Hepatocyte (in vitro differentiated cells): ENCODE measurements at regions not wholly inside any gene's neighbourhood (a gene's known extent, or its start where the extent isn't known, plus 50 kb on each side); places are given as distances from the start of the nearest gene placed in this dataset.

Experiments used
- EZH2phosphoT487 ChIP-seq: fragments of 200-600 bp; sonication (generic); IDR thresholded peaks from one replicate; pipeline ENCODE4 v1.6.1; 2018; ENCODE audit warnings: antibody characterized with exemption, mild to moderate bottlenecking, low read depth, moderate library complexity; ENCODE audit not compliant: unreplicated experiment, severe bottlenecking
- TF ChIP-seq, protein P1 (sequence below): fragments of 200-600 bp; sonication (generic); IDR thresholded peaks from 2 replicates; pipeline ENCODE4 v1.5.1; 2016; ENCODE audit warnings: antibody characterized with exemption, mild to moderate bottlenecking; ENCODE audit not compliant: poor library complexity

- TF ChIP-seq, protein P1, sequence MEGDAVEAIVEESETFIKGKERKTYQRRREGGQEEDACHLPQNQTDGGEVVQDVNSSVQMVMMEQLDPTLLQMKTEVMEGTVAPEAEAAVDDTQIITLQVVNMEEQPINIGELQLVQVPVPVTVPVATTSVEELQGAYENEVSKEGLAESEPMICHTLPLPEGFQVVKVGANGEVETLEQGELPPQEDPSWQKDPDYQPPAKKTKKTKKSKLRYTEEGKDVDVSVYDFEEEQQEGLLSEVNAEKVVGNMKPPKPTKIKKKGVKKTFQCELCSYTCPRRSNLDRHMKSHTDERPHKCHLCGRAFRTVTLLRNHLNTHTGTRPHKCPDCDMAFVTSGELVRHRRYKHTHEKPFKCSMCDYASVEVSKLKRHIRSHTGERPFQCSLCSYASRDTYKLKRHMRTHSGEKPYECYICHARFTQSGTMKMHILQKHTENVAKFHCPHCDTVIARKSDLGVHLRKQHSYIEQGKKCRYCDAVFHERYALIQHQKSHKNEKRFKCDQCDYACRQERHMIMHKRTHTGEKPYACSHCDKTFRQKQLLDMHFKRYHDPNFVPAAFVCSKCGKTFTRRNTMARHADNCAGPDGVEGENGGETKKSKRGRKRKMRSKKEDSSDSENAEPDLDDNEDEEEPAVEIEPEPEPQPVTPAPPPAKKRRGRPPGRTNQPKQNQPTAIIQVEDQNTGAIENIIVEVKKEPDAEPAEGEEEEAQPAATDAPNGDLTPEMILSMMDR = no peak
- TF ChIP-seq EZH2phosphoT487 = no peak
These were observed 177.3 kb downstream of the MACROH2A1 start for GRCh38 chr5:135221696-135222095.
